ENCODE measurements at regions not wholly inside any gene's neighbourhood (a gene's known extent, or its start where the extent isn't known, plus 50 kb on each side); places are given as distances from the start of the nearest gene placed in this dataset.
A peak's percentile ranks its signal among the peaks of the same experiment; 100 is the strongest.
"Not testable (repeated sequence)": the region's sequence is repeated elsewhere in the genome, so short reads cannot be mapped to it uniquely, and the experiment has no call there.

DNA sequence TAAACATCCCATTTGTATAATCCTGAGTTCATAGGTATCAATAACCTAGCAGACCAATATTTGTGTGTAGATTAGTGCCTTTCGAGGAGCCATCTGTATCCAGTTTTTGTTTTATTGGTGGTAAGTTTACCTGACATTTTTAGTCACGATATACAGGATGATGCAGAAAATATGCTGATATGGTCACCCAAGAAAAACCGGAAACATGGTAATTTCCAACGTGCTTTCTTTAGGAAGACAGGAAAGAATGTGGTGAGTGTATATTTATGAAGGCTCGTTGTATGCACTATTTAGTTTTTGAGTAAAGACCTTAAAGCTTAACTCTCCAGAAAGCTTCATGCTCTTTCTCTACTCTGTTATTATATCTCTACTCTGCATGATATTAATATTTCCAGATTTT lies 180.2 kb upstream of the PHACTR1 start:
- no peak overlapping the region for H3K4me3 ChIP-seq (ENCODE audit: low read length in 3 of 3)
- TF ChIP-seq, protein P1, sequence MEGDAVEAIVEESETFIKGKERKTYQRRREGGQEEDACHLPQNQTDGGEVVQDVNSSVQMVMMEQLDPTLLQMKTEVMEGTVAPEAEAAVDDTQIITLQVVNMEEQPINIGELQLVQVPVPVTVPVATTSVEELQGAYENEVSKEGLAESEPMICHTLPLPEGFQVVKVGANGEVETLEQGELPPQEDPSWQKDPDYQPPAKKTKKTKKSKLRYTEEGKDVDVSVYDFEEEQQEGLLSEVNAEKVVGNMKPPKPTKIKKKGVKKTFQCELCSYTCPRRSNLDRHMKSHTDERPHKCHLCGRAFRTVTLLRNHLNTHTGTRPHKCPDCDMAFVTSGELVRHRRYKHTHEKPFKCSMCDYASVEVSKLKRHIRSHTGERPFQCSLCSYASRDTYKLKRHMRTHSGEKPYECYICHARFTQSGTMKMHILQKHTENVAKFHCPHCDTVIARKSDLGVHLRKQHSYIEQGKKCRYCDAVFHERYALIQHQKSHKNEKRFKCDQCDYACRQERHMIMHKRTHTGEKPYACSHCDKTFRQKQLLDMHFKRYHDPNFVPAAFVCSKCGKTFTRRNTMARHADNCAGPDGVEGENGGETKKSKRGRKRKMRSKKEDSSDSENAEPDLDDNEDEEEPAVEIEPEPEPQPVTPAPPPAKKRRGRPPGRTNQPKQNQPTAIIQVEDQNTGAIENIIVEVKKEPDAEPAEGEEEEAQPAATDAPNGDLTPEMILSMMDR (IDR thresholded peaks at IDR 0.05; ENCODE audit: borderline replicate concordance, extremely low read depth, insufficient read depth), result no peak
- no peaks in the 10 kb centered on the region for H3K27me3 ChIP-seq (ENCODE audit: control insufficient read depth, insufficient read depth, low read length)
- DNase-seq (no peak), FAIRE-seq (no peak)
- intact Hi-C loops (cut with DNase I), result no loop called here
- H3K27ac ChIP-seq (ENCODE audit: low read depth in 2 of 2, low read length in 2 of 2), result no peak overlapping the region
- H3K36me3 ChIP-seq (ENCODE audit: control insufficient read depth in 2 of 3, insufficient read depth in 3 of 3, low read length in 3 of 3), result no peaks in the 10 kb centered on the region
- H3K9me3 ChIP-seq (ENCODE audit: control insufficient read depth in 2 of 3, insufficient read depth in 1 of 3, low read length in 3 of 3), result no peaks in the 10 kb centered on the region
- H3K4me1 ChIP-seq (ENCODE audit: control insufficient read depth in 2 of 3, insufficient read depth in 2 of 3, low read depth in 1 of 3, low read length in 3 of 3), result peaks cover 0 to 14% (median 0%) of the 10 kb centered on the region in 3 donors
- H3K9ac ChIP-seq (ENCODE audit: low read length in 3 of 3), result no peak overlapping the region

DNA sequence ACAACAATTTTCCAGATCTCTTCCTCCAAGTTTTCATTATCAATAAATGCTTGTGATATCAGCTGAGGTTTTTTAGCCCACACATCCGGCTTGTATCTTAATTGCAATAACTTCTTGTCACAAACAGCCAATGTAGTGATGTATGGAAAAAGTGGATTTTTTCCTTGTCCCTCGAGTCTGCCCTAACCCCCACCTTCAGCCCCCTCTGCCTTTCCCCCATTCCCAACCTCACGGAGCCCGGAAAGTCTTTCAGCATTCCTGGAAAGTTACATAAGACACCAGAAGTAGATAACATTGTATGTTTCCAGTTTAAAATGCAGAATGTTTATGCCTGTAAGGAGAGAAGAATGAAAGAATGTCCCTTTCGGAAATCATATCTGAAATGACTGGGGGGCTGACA lies 179.2 kb upstream of the PHACTR1 start:
- Histone ChIP-seq H3K27ac (ENCODE audit: low read depth in 2 of 2, low read length in 2 of 2) (no peak overlapping the region), H3K9me3 (ENCODE audit: control insufficient read depth in 2 of 3, insufficient read depth in 1 of 3, low read length in 3 of 3) (no peaks in the 10 kb centered on the region), H3K27me3 (ENCODE audit: control insufficient read depth, insufficient read depth, low read length) (no peaks in the 10 kb centered on the region), H3K4me3 (ENCODE audit: low read length in 3 of 3) (no peak overlapping the region), H3K9ac (ENCODE audit: low read length in 3 of 3) (no peak overlapping the region), H3K36me3 (ENCODE audit: control insufficient read depth in 2 of 3, insufficient read depth in 3 of 3, low read length in 3 of 3) (no peaks in the 10 kb centered on the region), H3K4me1 (ENCODE audit: control insufficient read depth in 2 of 3, insufficient read depth in 2 of 3, low read depth in 1 of 3, low read length in 3 of 3) (peaks cover 0 to 14% (median 0%) of the 10 kb centered on the region in 3 donors)
- intact Hi-C loops (cut with DNase I), result no loop called here
- TF ChIP-seq, protein P1 (IDR thresholded peaks at IDR 0.05; ENCODE audit: borderline replicate concordance, extremely low read depth, insufficient read depth), result no peak
- FAIRE-seq (no peak), DNase-seq (peak in 1 of 5 donors; percentile 28)

DNA sequence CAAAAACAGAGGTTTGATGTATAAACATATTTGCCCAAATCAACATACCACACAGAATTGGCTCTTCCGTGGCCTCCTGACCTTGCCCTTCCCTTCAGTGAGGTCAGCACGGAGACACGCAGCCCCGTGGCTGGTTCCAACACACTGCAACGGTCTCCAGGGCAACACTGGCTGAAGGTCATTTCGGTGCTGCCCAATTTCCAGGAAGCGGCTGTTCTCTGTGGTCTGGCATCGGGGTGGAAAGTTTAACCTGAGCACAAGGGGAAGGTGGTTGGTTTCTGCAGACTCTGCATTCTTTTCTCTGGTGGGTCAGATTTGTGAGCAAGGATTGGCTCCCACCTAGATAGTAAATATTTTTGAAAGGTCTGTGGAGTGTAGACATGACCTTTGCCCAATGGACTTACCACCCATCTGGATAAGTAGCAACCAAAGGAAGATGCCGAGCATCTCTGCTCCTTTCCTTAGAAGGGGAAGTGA lies 177.6 kb upstream of the PHACTR1 start:
- TF ChIP-seq, protein P1 (IDR thresholded peaks at IDR 0.05; ENCODE audit: borderline replicate concordance, extremely low read depth, insufficient read depth), result no peak
- H3K27ac ChIP-seq (ENCODE audit: low read depth in 2 of 2, low read length in 2 of 2), result peak overlapping the region; percentile 79 to 86
- H3K9ac ChIP-seq (ENCODE audit: low read length in 3 of 3), result no peak overlapping the region
- no peaks in the 10 kb centered on the region for H3K36me3 ChIP-seq (ENCODE audit: control insufficient read depth in 2 of 3, insufficient read depth in 3 of 3, low read length in 3 of 3)
- no peaks in the 10 kb centered on the region for H3K9me3 ChIP-seq (ENCODE audit: control insufficient read depth in 2 of 3, insufficient read depth in 1 of 3, low read length in 3 of 3)
- H3K4me3 ChIP-seq (ENCODE audit: low read length in 3 of 3), result peak overlapping the region in 1 of 3 donors; percentile 16
- FAIRE-seq (no peak), DNase-seq (peak; percentile 10 to 91 (median 45))
- no peaks in the 10 kb centered on the region for H3K27me3 ChIP-seq (ENCODE audit: control insufficient read depth, insufficient read depth, low read length)
- intact Hi-C loops (cut with DNase I), result no loop called here
- H3K4me1 ChIP-seq (ENCODE audit: control insufficient read depth in 2 of 3, insufficient read depth in 2 of 3, low read depth in 1 of 3, low read length in 3 of 3), result peaks cover 0 to 19% (median 0%) of the 10 kb centered on the region in 3 donors

DNA sequence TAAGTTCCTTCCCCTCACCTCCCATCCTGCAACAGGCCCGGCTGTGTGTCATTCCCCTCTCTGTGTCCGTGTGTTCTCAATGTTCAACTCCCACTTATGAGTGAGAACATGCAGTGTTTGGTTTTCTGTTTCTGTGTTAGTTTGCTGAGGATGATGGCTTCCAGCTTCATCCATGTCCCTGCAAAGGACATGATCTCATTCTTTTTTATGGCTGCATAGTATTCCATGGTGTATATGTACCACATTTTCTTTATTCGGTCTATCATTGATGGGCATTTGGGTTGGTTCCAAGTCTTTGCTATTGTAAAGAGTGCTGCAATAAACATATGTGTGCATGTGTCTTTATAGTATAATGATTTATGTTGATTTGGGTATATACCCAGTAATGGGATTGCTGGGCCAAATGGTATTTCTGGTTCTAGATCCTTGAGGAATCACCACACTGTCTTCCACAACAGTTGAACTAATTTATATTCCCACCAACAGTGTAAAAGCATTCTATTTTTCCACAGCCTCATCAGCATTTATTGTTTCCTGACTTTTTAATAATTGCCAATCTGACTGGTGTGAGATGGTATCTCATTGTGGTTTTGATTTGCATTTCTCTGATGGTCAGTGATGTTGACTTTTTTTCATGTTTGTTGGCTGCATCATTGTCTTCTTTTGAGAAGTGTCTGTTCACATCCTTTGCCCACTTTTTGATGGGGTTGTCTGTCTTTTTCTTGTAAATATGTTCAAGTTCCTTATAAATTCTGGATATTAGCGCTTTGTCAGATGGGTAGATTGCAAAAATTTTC lies 174.1 kb upstream of the PHACTR1 start:
- not testable (repeated sequence) for H3K9me3 ChIP-seq (ENCODE audit: control insufficient read depth in 2 of 3, insufficient read depth in 1 of 3, low read length in 3 of 3)

More for the DNA sequence above, 174.1 kb upstream of the PHACTR1 start:
- peaks cover 0 to 26% (median 2%) of the 10 kb centered on the region in 3 donors for H3K4me1 ChIP-seq (ENCODE audit: control insufficient read depth in 2 of 3, insufficient read depth in 2 of 3, low read depth in 1 of 3, low read length in 3 of 3)
- H3K9ac ChIP-seq (ENCODE audit: low read length in 3 of 3); H3K36me3 ChIP-seq (ENCODE audit: control insufficient read depth in 2 of 3, insufficient read depth in 3 of 3, low read length in 3 of 3); H3K4me3 ChIP-seq (ENCODE audit: low read length in 3 of 3); intact Hi-C loops (cut with DNase I); H3K27me3 ChIP-seq (ENCODE audit: control insufficient read depth, insufficient read depth, low read length); H3K27ac ChIP-seq (ENCODE audit: low read depth in 2 of 2, low read length in 2 of 2); DNase-seq; FAIRE-seq: not testable (repeated sequence)
